Activated naive CD4-positive, alpha-beta T cell treated with anti-CD3 and anti-CD28 coated beads for 36 hours (primary cell): ENCODE measurements at regions not wholly inside any gene's neighbourhood (a gene's known extent, or its start where the extent isn't known, plus 50 kb on each side); places are given as distances from the start of the nearest gene placed in this dataset.

Experiments used
- CTCF ChIA-PET: fragments of 350-600 bp; sonication (Branson Sonifier 250); formaldehyde crosslinking; loops from one replicate; lab custom pipeline; 2021; ENCODE audit warnings: antibody characterized with exemption; lab: Charles Lee
- DNase-seq: peaks from one replicate; pipeline ENCODE4 v3.0.0-alpha.2; 2020
- H3K27ac Mint-ChIP-seq: one replicate; pipeline ENCODE4 v1.8.0; 2021; ENCODE audit warnings: mild to moderate bottlenecking, mixed read lengths
- H3K27me3 Mint-ChIP-seq: one replicate; pipeline ENCODE4 v1.8.0; 2021; ENCODE audit warnings: low read depth, mixed read lengths
- H3K36me3 Mint-ChIP-seq: one replicate; pipeline ENCODE4 v1.8.0; 2021; ENCODE audit warnings: low read depth, mixed read lengths
- H3K4me1 Mint-ChIP-seq: one replicate; pipeline ENCODE4 v1.8.0; 2021; ENCODE audit warnings: low read depth, mixed read lengths
- H3K4me3 Mint-ChIP-seq: one replicate; pipeline ENCODE4 v1.8.0; 2021; ENCODE audit warnings: mild to moderate bottlenecking, moderate library complexity, mixed read lengths
- H3K9me3 Mint-ChIP-seq: one replicate; pipeline ENCODE4 v1.8.0; 2021; ENCODE audit warnings: mixed read lengths
- intact Hi-C: fragments of 100-400 bp; cut with micrococcal nuclease; formaldehyde crosslinking; loops from one replicate; pipeline ENCODE4 v1.15.1; 2023

- no peaks in the 10 kb centered on the region for H3K36me3 Mint-ChIP-seq
- CTCF ChIA-PET = interaction anchor here (0.7 kb wide), 1 partner anchor 27 kb away, joined by 3 read pairs; no protein-coding TSS in a partner anchor
- no peak for DNase-seq
- H3K9me3 Mint-ChIP-seq = peaks cover 8% of the 10 kb centered on the region
- H3K27ac Mint-ChIP-seq = no peak overlapping the region
- H3K27me3 Mint-ChIP-seq = no peaks in the 10 kb centered on the region
- intact Hi-C loops = no loop called here
- H3K4me1 Mint-ChIP-seq = no peaks in the 10 kb centered on the region
- no peak overlapping the region for H3K4me3 Mint-ChIP-seq
Measured at GRCh38 chr11:115820026-115820425, 315.8 kb upstream of the CADM1 start.

GRCh38 chr11:115819014-115819413 is 314.8 kb upstream of the CADM1 start:
- CTCF ChIA-PET = no interaction called here
- Mint-ChIP-seq H3K27me3 (no peaks in the 10 kb centered on the region), H3K36me3 (no peaks in the 10 kb centered on the region), H3K9me3 (peaks cover 8% of the 10 kb centered on the region), H3K27ac (no peak overlapping the region), H3K4me3 (no peak overlapping the region), H3K4me1 (no peaks in the 10 kb centered on the region)
- DNase-seq = no peak
- intact Hi-C loops = no loop called here

- CTCF ChIA-PET = no interaction called here
- H3K4me3 Mint-ChIP-seq = no peak overlapping the region
- no peaks in the 10 kb centered on the region for H3K4me1 Mint-ChIP-seq
- no peak overlapping the region for H3K27ac Mint-ChIP-seq
- H3K27me3 Mint-ChIP-seq = no peaks in the 10 kb centered on the region
- H3K36me3 Mint-ChIP-seq = no peaks in the 10 kb centered on the region
- intact Hi-C loops = no loop called here
- DNase-seq = no peak
- H3K9me3 Mint-ChIP-seq = peaks cover 8% of the 10 kb centered on the region
Measured at GRCh38 chr11:115817844-115818468, 313.7 kb upstream of the CADM1 start.

GRCh38 chr11:115808351-115808940 is 304.2 kb upstream of the CADM1 start:
- Mint-ChIP-seq H3K36me3 (no peaks in the 10 kb centered on the region), H3K9me3 (peaks cover 33% of the 10 kb centered on the region), H3K4me1 (no peaks in the 10 kb centered on the region)

GRCh38 chr11:115806056-115806455 is 301.8 kb upstream of the CADM1 start:
- intact Hi-C loops = no loop called here
- CTCF ChIA-PET = no interaction called here
- Mint-ChIP-seq H3K9me3 (peaks cover 32% of the 10 kb centered on the region), H3K4me3 (no peak overlapping the region), H3K27ac (no peak overlapping the region), H3K36me3 (no peaks in the 10 kb centered on the region), H3K27me3 (peaks cover 4% of the 10 kb centered on the region), H3K4me1 (no peaks in the 10 kb centered on the region)
- DNase-seq = no peak

More at GRCh38 chr11:115808351-115808940, 304.2 kb upstream of the CADM1 start:
- H3K4me3 Mint-ChIP-seq = no peak overlapping the region
- CTCF ChIA-PET = no interaction called here
- peaks cover 4% of the 10 kb centered on the region for H3K27me3 Mint-ChIP-seq
- no peak for DNase-seq
- no peak overlapping the region for H3K27ac Mint-ChIP-seq
- intact Hi-C loops = no loop called here

- Mint-ChIP-seq H3K27me3 (no peaks in the 10 kb centered on the region), H3K36me3 (no peaks in the 10 kb centered on the region), H3K4me3 (no peak overlapping the region), H3K4me1 (no peaks in the 10 kb centered on the region), H3K9me3 (peaks cover 15% of the 10 kb centered on the region), H3K27ac (no peak overlapping the region)
- intact Hi-C loops = no loop called here
- CTCF ChIA-PET = no interaction called here
- DNase-seq = no peak
Measured at GRCh38 chr11:115803073-115803740, 299.0 kb upstream of the CADM1 start.

- peaks cover 12% of the 10 kb centered on the region for H3K9me3 Mint-ChIP-seq
- no peak overlapping the region for H3K27ac Mint-ChIP-seq
- intact Hi-C loops = no loop called here
- no peaks in the 10 kb centered on the region for H3K4me1 Mint-ChIP-seq
- H3K4me3 Mint-ChIP-seq = no peak overlapping the region
- CTCF ChIA-PET = no interaction called here
- no peak for DNase-seq
- no peaks in the 10 kb centered on the region for H3K36me3 Mint-ChIP-seq
- H3K27me3 Mint-ChIP-seq = no peaks in the 10 kb centered on the region
Measured at GRCh38 chr11:115802641-115803040, 298.4 kb upstream of the CADM1 start.

- Mint-ChIP-seq H3K36me3 (no peaks in the 10 kb centered on the region), H3K27ac (no peak overlapping the region), H3K4me1 (no peaks in the 10 kb centered on the region), H3K9me3 (no peaks in the 10 kb centered on the region), H3K4me3 (no peak overlapping the region), H3K27me3 (no peaks in the 10 kb centered on the region)
- intact Hi-C loops = no loop called here
- no peak for DNase-seq
- CTCF ChIA-PET = interaction anchor here (0.8 kb wide), 1 partner anchor 28 kb away, joined by 3 read pairs; no protein-coding TSS in a partner anchor
Measured at GRCh38 chr11:115792903-115793302, 288.7 kb upstream of the CADM1 start.

- intact Hi-C loops = no loop called here
- Mint-ChIP-seq H3K36me3 (no peaks in the 10 kb centered on the region), H3K27me3 (peaks cover 4% of the 10 kb centered on the region), H3K27ac (no peak overlapping the region), H3K4me3 (no peak overlapping the region), H3K4me1 (no peaks in the 10 kb centered on the region), H3K9me3 (no peaks in the 10 kb centered on the region)
- DNase-seq = no peak
- CTCF ChIA-PET = no interaction called here
Measured at GRCh38 chr11:115787302-115787701, 283.1 kb upstream of the CADM1 start.

GRCh38 chr11:115784796-115785521 is 280.7 kb upstream of the CADM1 start:
- intact Hi-C loops = no loop called here
- Mint-ChIP-seq H3K4me3 (no peak overlapping the region), H3K27ac (no peak overlapping the region), H3K27me3 (peaks cover 4% of the 10 kb centered on the region), H3K9me3 (no peaks in the 10 kb centered on the region), H3K36me3 (no peaks in the 10 kb centered on the region), H3K4me1 (no peaks in the 10 kb centered on the region)
- DNase-seq = no peak
- CTCF ChIA-PET = interaction anchor here (0.6 to 0.8 kb wide), 2 partner anchors 26 to 273 kb away, joined by 3 read pairs; no protein-coding TSS in a partner anchor

- no peak overlapping the region for H3K27ac Mint-ChIP-seq
- CTCF ChIA-PET = no interaction called here
- no peaks in the 10 kb centered on the region for H3K9me3 Mint-ChIP-seq
- intact Hi-C loops = no loop called here
- no peak overlapping the region for H3K4me3 Mint-ChIP-seq
- no peak for DNase-seq
- no peaks in the 10 kb centered on the region for H3K4me1 Mint-ChIP-seq
- H3K27me3 Mint-ChIP-seq = no peaks in the 10 kb centered on the region
- no peaks in the 10 kb centered on the region for H3K36me3 Mint-ChIP-seq
Measured at GRCh38 chr11:115780646-115781362, 276.6 kb upstream of the CADM1 start.
